Fibroblast of lung (primary cell): ENCODE measurements at regions not wholly inside any gene's neighbourhood (a gene's known extent, or its start where the extent isn't known, plus 50 kb on each side); places are given as distances from the start of the nearest gene placed in this dataset.
A peak's percentile ranks its signal among the peaks of the same experiment; 100 is the strongest.

Experiments
- DNase-seq, 2 donors: peaks; one replicate each; pipeline versions ENCODE4 v3.0.0 to v3.0.0-alpha.2; 2010; ENCODE audit warnings: low read depth in 2 of 2
- H2AFZ ChIP-seq: 2 replicates; pipeline ENCODE4 v1.5.1; 2012; ENCODE audit warnings: low read length, control low read depth, inconsistent platforms
- H3K27ac ChIP-seq: 2 replicates; pipeline ENCODE4 v1.5.1; 2011; ENCODE audit warnings: low read length, control low read depth; ENCODE audit not compliant: insufficient read depth
- H3K27me3 ChIP-seq: 2 replicates; pipeline ENCODE4 v1.5.1; 2011; ENCODE audit warnings: mild to moderate bottlenecking, low read length; ENCODE audit not compliant: control insufficient read depth, insufficient read depth
- H3K36me3 ChIP-seq: 2 replicates; pipeline ENCODE4 v1.5.1; 2011; ENCODE audit warnings: low read length; ENCODE audit not compliant: control insufficient read depth, insufficient read depth
- H3K4me1 ChIP-seq: 2 replicates; pipeline ENCODE4 v1.5.1; 2011; ENCODE audit warnings: low read length; ENCODE audit not compliant: control insufficient read depth, insufficient read depth; ENCODE audit errors: extremely low read depth
- H3K4me2 ChIP-seq: 2 replicates; pipeline ENCODE4 v1.5.1; 2011; ENCODE audit warnings: low read length, control low read depth; ENCODE audit not compliant: insufficient read depth; ENCODE audit errors: extremely low read depth
- H3K4me3 ChIP-seq, 4 experiments: fragments of 200-600 bp in 1 of 4; sonication (generic) in 1 of 4; replicated peaks in 1 of 4; 2 replicates each; pipeline ENCODE4 v1.5.1; 2011 to 2016; ENCODE audit warnings: low read length in 4 of 4, low read depth in 3 of 4, mild to moderate bottlenecking in 3 of 4, control low read depth in 2 of 4, inconsistent platforms in 1 of 4, mixed read lengths in 1 of 4; ENCODE audit not compliant: insufficient read depth in 1 of 4; ENCODE audit errors: control extremely low read depth in 1 of 4
- H3K79me2 ChIP-seq: 2 replicates; pipeline ENCODE4 v1.5.1; 2012; ENCODE audit warnings: mild to moderate bottlenecking, low read length, inconsistent platforms; ENCODE audit not compliant: control insufficient read depth, insufficient read depth
- H3K9ac ChIP-seq: 2 replicates; pipeline ENCODE4 v1.5.1; 2011; ENCODE audit warnings: mild to moderate bottlenecking, low read length, control low read depth; ENCODE audit not compliant: insufficient read depth
- H3K9me3 ChIP-seq: 2 replicates; pipeline ENCODE4 v1.5.1; 2012; ENCODE audit warnings: low read depth, low read length; ENCODE audit not compliant: control insufficient read depth, insufficient read depth
- H4K20me1 ChIP-seq: 2 replicates; pipeline ENCODE4 v1.5.1; 2011; ENCODE audit warnings: low read length; ENCODE audit not compliant: control insufficient read depth, insufficient read depth; ENCODE audit errors: extremely low read depth
- CTCF ChIP-seq, 2 donors: IDR thresholded peaks in 1 of 2; conservative IDR thresholded peaks in 1 of 2; 1 replicate in 1 of 2; 2 replicates in 1 of 2; pipeline ENCODE4 v1.5.1; 2011 to 2012; ENCODE audit warnings: low read length in 2 of 2, control low read depth in 1 of 2, inconsistent platforms in 1 of 2, low read depth in 1 of 2, mild to moderate bottlenecking in 1 of 2
- EZH2 ChIP-seq: IDR thresholded peaks from 2 replicates; pipeline ENCODE4 v1.5.1; 2012; ENCODE audit warnings: low read length, control low read depth, mild to moderate bottlenecking; ENCODE audit errors: missing control alignments

GRCh38 chr6:28585335-28585734 lies 59.7 kb downstream of the GPX5 start:
- DNase-seq, result peak; percentile 61 to 67
- no peaks in the 10 kb centered on the region for H3K9me3 ChIP-seq
- H3K27me3 ChIP-seq, result no peaks in the 10 kb centered on the region
- H3K4me3 ChIP-seq, result no peak overlapping the region
- H3K36me3 ChIP-seq, result no peaks in the 10 kb centered on the region
- no peak overlapping the region for H3K4me2 ChIP-seq
- no peak overlapping the region for H3K27ac ChIP-seq
- H4K20me1 ChIP-seq, result no peaks in the 10 kb centered on the region
- H3K79me2 ChIP-seq, result no peaks in the 10 kb centered on the region
- H2AFZ ChIP-seq, result no peak overlapping the region
- H3K4me1 ChIP-seq, result no peaks in the 10 kb centered on the region
- TF ChIP-seq CTCF (conservative IDR thresholded peaks at IDR 0.05 in 1 of 2, IDR thresholded peaks at IDR 0.05 in 1 of 2; ENCODE audit: low read depth in 1 of 2, low read length in 2 of 2), result peak in 1 of 2 donors; percentile 8
- no peak for TF ChIP-seq EZH2
- H3K9ac ChIP-seq, result no peak overlapping the region

- Histone ChIP-seq H2AFZ (no peak overlapping the region), H3K27ac (no peak overlapping the region), H3K4me3 (peak overlapping the region in 1 of 4 experiments; percentile 70), H3K36me3 (no peaks in the 10 kb centered on the region), H3K9me3 (no peaks in the 10 kb centered on the region), H3K79me2 (no peaks in the 10 kb centered on the region), H4K20me1 (no peaks in the 10 kb centered on the region), H3K4me2 (no peak overlapping the region), H3K27me3 (no peaks in the 10 kb centered on the region), H3K4me1 (no peaks in the 10 kb centered on the region), H3K9ac (no peak overlapping the region)
- TF ChIP-seq EZH2, result no peak
- TF ChIP-seq CTCF (conservative IDR thresholded peaks at IDR 0.05 in 1 of 2, IDR thresholded peaks at IDR 0.05 in 1 of 2; ENCODE audit: low read depth in 1 of 2, low read length in 2 of 2), result no peak
- peak in 1 of 2 donors; percentile 17 for DNase-seq
Measured at GRCh38 chr6:28586324-28586723, 60.6 kb downstream of the GPX5 start.

- peak overlapping the region; percentile 37 to 70 (median 56) for H3K4me3 ChIP-seq
- H3K4me1 ChIP-seq, result no peaks in the 10 kb centered on the region
- TF ChIP-seq EZH2 (no peak), CTCF (conservative IDR thresholded peaks at IDR 0.05 in 1 of 2, IDR thresholded peaks at IDR 0.05 in 1 of 2; ENCODE audit: low read depth in 1 of 2, low read length in 2 of 2) (no peak)
- no peaks in the 10 kb centered on the region for H3K9me3 ChIP-seq
- no peaks in the 10 kb centered on the region for H4K20me1 ChIP-seq
- no peaks in the 10 kb centered on the region for H3K36me3 ChIP-seq
- DNase-seq, result peak; percentile 45 to 70
- H3K79me2 ChIP-seq, result no peaks in the 10 kb centered on the region
- peak overlapping the region; percentile 85 for H2AFZ ChIP-seq
- no peak overlapping the region for H3K27ac ChIP-seq
- H3K4me2 ChIP-seq, result peak overlapping the region; percentile 87
- H3K9ac ChIP-seq, result no peak overlapping the region
- H3K27me3 ChIP-seq, result no peaks in the 10 kb centered on the region
Measured at GRCh38 chr6:28586962-28587745, 61.5 kb downstream of the GPX5 start.
